HCT116 (cell line): ENCODE measurements at regions not wholly inside any gene's neighbourhood (a gene's known extent, or its start where the extent isn't known, plus 50 kb on each side); places are given as distances from the start of the nearest gene placed in this dataset.

Experiments used
- ATAC-seq: fragments of 200-7000 bp; cut with Tn5 transposase; 2 replicates; pipeline ENCODE4 v1.9.1; 2020; ENCODE audit warnings: mild to moderate bottlenecking, moderate library complexity
- BruUV-seq: library from RNA; stranded (reverse); fragments of 400-500 nt; replicated peaks from 2 replicates; lab custom pipeline; 2021; lab: Mats Ljungman, UMichigan
- CTCF ChIA-PET: fragments of 300-600 bp; sonication (Branson Sonifier 250); formaldehyde crosslinking; loops from one replicate; lab custom pipeline; 2021; ENCODE audit warnings: antibody characterized with exemption; lab: Charles Lee
- POLR2A ChIA-PET: fragments of 300-600, 350-600 bp; sonication (Branson Sonifier 250); formaldehyde crosslinking; loops from one replicate; lab custom pipeline; 2021; ENCODE audit warnings: antibody characterized with exemption; lab: Charles Lee
- RAD21 ChIA-PET, 2 experiments: fragments of 300-600 bp; sonication (Branson Sonifier 250); formaldehyde crosslinking; loops; one replicate each; lab custom pipeline; 2023; ENCODE audit warnings: low total read pairs in 2 of 2; ENCODE audit not compliant: uncharacterized antibody in 2 of 2, unreplicated experiment in 2 of 2, low non-redundant PET in 1 of 2; lab: Charles Lee
- DNase-seq: peaks from one replicate; pipeline ENCODE4 v3.0.0-alpha.2; 2010; ENCODE audit warnings: low read depth, low spot score
- H2AFZ ChIP-seq: fragments of 200-600 bp; shearing (Covaris generic), sonication (generic); 2 replicates; pipeline ENCODE4 v1.6.1; 2017; ENCODE audit warnings: low read depth, mixed run types, mixed read lengths, antibody characterized with exemption, low read length; ENCODE audit not compliant: poor library complexity, severe bottlenecking
- H3K27ac ChIP-seq: 2 replicates; pipeline ENCODE4 v1.5.1; 2012; ENCODE audit warnings: low read depth, low read length
- H3K27me3 ChIP-seq: fragments of 200-600 bp; sonication (generic); 2 replicates; pipeline ENCODE4 v1.6.1; 2016; ENCODE audit warnings: mixed run types, low read length, mixed read lengths; ENCODE audit not compliant: insufficient read depth
- H3K36me3 ChIP-seq, 2 experiments: fragments of 200-500 bp in 1 of 2; fragments of 200-600 bp in 1 of 2; sonication (Bioruptor generic) in 1 of 2; sonication (generic) in 1 of 2; 2 replicates each; pipeline versions ENCODE4 v1.5.1 to v1.6.1; 2014 to 2016; ENCODE audit warnings: low read length in 2 of 2, inconsistent platforms in 1 of 2, mixed read lengths in 1 of 2, mixed run types in 1 of 2; ENCODE audit not compliant: insufficient read depth in 2 of 2, control insufficient read depth in 1 of 2
- H3K4me1 ChIP-seq, 2 experiments: fragments of 200-600 bp in 1 of 2; sonication (generic) in 1 of 2; 2 replicates each; pipeline versions ENCODE4 v1.5.1 to v1.6.1; 2012 to 2017; ENCODE audit warnings: low read length in 2 of 2, inconsistent platforms in 1 of 2, mild to moderate bottlenecking in 1 of 2, mixed read lengths in 1 of 2, mixed run types in 1 of 2, moderate library complexity in 1 of 2; ENCODE audit not compliant: insufficient read depth in 2 of 2, control insufficient read depth in 1 of 2
- H3K4me2 ChIP-seq: fragments of 200-600 bp; sonication (generic); 2 replicates; pipeline ENCODE4 v1.6.1; 2017; ENCODE audit warnings: mixed run types, low read length, mixed read lengths
- H3K4me3 ChIP-seq, 2 experiments: fragments of 200-600 bp in 1 of 2; sonication (generic) in 1 of 2; replicated peaks in 1 of 2; 2 replicates each; pipeline ENCODE4 v1.5.1; 2011 to 2016; ENCODE audit warnings: low read length in 2 of 2, control low read depth in 1 of 2, low read depth in 1 of 2, mild to moderate bottlenecking in 1 of 2, mixed read lengths in 1 of 2, mixed run types in 1 of 2
- H3K79me2 ChIP-seq: fragments of 200-600 bp; sonication (generic); 2 replicates; pipeline ENCODE4 v1.6.1; 2017; ENCODE audit warnings: mild to moderate bottlenecking, mixed run types, low read length, moderate library complexity, mixed read lengths; ENCODE audit not compliant: insufficient read depth
- H3K9ac ChIP-seq: fragments of 200-600 bp; sonication (generic); 2 replicates; pipeline ENCODE4 v1.6.1; 2016; ENCODE audit warnings: low read length, mixed read lengths
- H3K9me2 ChIP-seq: fragments of 200-600 bp; sonication (generic), shearing (Covaris generic); 2 replicates; pipeline ENCODE4 v1.6.1; 2017; ENCODE audit warnings: mixed run types, mild to moderate bottlenecking, moderate library complexity; ENCODE audit not compliant: insufficient read depth
- H3K9me3 ChIP-seq, 2 experiments: fragments of 200-500 bp in 1 of 2; fragments of 200-600 bp in 1 of 2; sonication (Bioruptor generic) in 1 of 2; sonication (generic) in 1 of 2; 2 replicates each; pipeline ENCODE4 v1.6.1; 2014 to 2017; ENCODE audit warnings: low read length in 2 of 2, mixed read lengths in 2 of 2, inconsistent platforms in 1 of 2, low read depth in 1 of 2, mild to moderate bottlenecking in 1 of 2, mixed run types in 1 of 2, moderate library complexity in 1 of 2; ENCODE audit not compliant: control insufficient read depth in 1 of 2, insufficient read depth in 1 of 2
- H4K20me1 ChIP-seq: fragments of 200-600 bp; sonication (generic), shearing (Covaris generic); 2 replicates; pipeline ENCODE4 v1.6.1; 2017; ENCODE audit warnings: mixed run types, mild to moderate bottlenecking, moderate library complexity; ENCODE audit not compliant: insufficient read depth
- CBX3 ChIP-seq: IDR thresholded peaks from 2 replicates; pipeline ENCODE4 v1.6.1; 2012; ENCODE audit warnings: low read depth
- CEBPB ChIP-seq: IDR thresholded peaks from 2 replicates; pipeline ENCODE4 v1.6.1; 2012; ENCODE audit warnings: low read depth
- CTCF ChIP-seq, 3 experiments: fragments of 200-600 bp in 1 of 3; sonication (generic) in 1 of 3; IDR thresholded peaks in 2 of 3; conservative IDR thresholded peaks in 1 of 3; 2 replicates each; pipeline ENCODE4 v1.5.1; 2012 to 2017; ENCODE audit warnings: low read depth in 2 of 3, low read length in 2 of 3, antibody characterized with exemption in 1 of 3, borderline replicate concordance in 1 of 3, control low read depth in 1 of 3, mild to moderate bottlenecking in 1 of 3, mixed read lengths in 1 of 3, mixed run types in 1 of 3, moderate library complexity in 1 of 3; ENCODE audit not compliant: insufficient read depth in 1 of 3
- EGR1 ChIP-seq: IDR thresholded peaks from 2 replicates; pipeline ENCODE4 v1.6.1; 2012; ENCODE audit warnings: low read depth
- FOSL1 ChIP-seq: IDR thresholded peaks from 2 replicates; pipeline ENCODE4 v1.6.1; 2012; ENCODE audit warnings: low read depth
- JUND ChIP-seq: IDR thresholded peaks from 2 replicates; pipeline ENCODE4 v1.6.1; 2012
- MAX ChIP-seq: IDR thresholded peaks from 2 replicates; pipeline ENCODE4 v1.6.1; 2012
- REST ChIP-seq: IDR thresholded peaks from 2 replicates; pipeline ENCODE4 v1.6.1; 2012; ENCODE audit warnings: low read depth
- SIN3A ChIP-seq: IDR thresholded peaks from 2 replicates; pipeline ENCODE4 v1.6.1; 2012; ENCODE audit warnings: low read depth
- SRF ChIP-seq: IDR thresholded peaks from 2 replicates; pipeline ENCODE4 v1.6.1; 2012; ENCODE audit warnings: low read depth
- TCF7L2 ChIP-seq: IDR thresholded peaks from 2 replicates; pipeline ENCODE4 v1.7.0; 2011; ENCODE audit warnings: borderline replicate concordance, inconsistent platforms; ENCODE audit not compliant: insufficient read depth, insufficient read length; ENCODE audit errors: extremely low read depth
- YY1 ChIP-seq: IDR thresholded peaks from 2 replicates; pipeline ENCODE4 v1.6.1; 2011; ENCODE audit warnings: low read length, low read depth, moderate library complexity, mild to moderate bottlenecking; ENCODE audit not compliant: insufficient replicate concordance; ENCODE audit errors: extremely low read depth
- ZBTB33 ChIP-seq: IDR thresholded peaks from 2 replicates; pipeline ENCODE4 v1.6.1; 2011; ENCODE audit warnings: mild to moderate bottlenecking, low read length, moderate library complexity; ENCODE audit not compliant: insufficient replicate concordance; ENCODE audit errors: extremely low read depth
- ZNF274 ChIP-seq: fragments of 200-500 bp; sonication (Bioruptor generic); IDR thresholded peaks from 2 replicates; pipeline ENCODE4 v1.6.1; 2014; ENCODE audit warnings: mild to moderate bottlenecking, low read depth, low read length, inconsistent platforms
- intact Hi-C: fragments of 100-400 bp; cut with micrococcal nuclease; formaldehyde crosslinking; loops from 2 replicates; pipeline ENCODE4 v1.10.0; 2022

GRCh38 chr1:238767321-238767720 lies 619.0 kb upstream of the CHRM3 start:
- intact Hi-C loops, result no loop called here
- no peaks in the 10 kb centered on the region for H3K79me2 ChIP-seq
- no peak overlapping the region for H2AFZ ChIP-seq
- TF ChIP-seq SRF (no peak), YY1 (no peak), TCF7L2 (no peak), MAX (no peak), CEBPB (no peak), SIN3A (no peak), ZBTB33 (no peak), EGR1 (no peak), CTCF (IDR thresholded peaks at IDR 0.05 in 2 of 3, conservative IDR thresholded peaks at IDR 0.05 in 1 of 3; ENCODE audit: borderline replicate concordance in 1 of 3, insufficient read depth in 1 of 3, low read depth in 2 of 3, low read length in 2 of 3) (no peak), ZNF274 (no peak), REST (no peak), JUND (no peak), FOSL1 (no peak), CBX3 (no peak)
- H3K9ac ChIP-seq, result no peak overlapping the region
- ChIA-PET POLR2A (no interaction called here), RAD21 (no interaction called here), CTCF (no interaction called here)
- H3K4me1 ChIP-seq, result no peaks in the 10 kb centered on the region
- H3K36me3 ChIP-seq, result no peaks in the 10 kb centered on the region
- no peaks in the 10 kb centered on the region for H3K27me3 ChIP-seq
- H3K27ac ChIP-seq, result no peak overlapping the region
- no peak overlapping the region for H3K4me2 ChIP-seq
- H3K9me2 ChIP-seq, result no peaks in the 10 kb centered on the region
- peaks cover 8 to 19% of the 10 kb centered on the region in 2 experiments; a peak in 2 of 4 replicates for H3K9me3 ChIP-seq
- DNase-seq, result no peak
- ATAC-seq, result no peak
- no peaks in the 10 kb centered on the region for H4K20me1 ChIP-seq
- H3K4me3 ChIP-seq, result no peak overlapping the region
- no TSS peak for BruUV-seq
